ENCODE measurements at regions not wholly inside any gene's neighbourhood (a gene's known extent, or its start where the extent isn't known, plus 50 kb on each side); places are given as distances from the start of the nearest gene placed in this dataset.
"Not testable (repeated sequence)": the region's sequence is repeated elsewhere in the genome, so short reads cannot be mapped to it uniquely, and the experiment has no call there.

GRCh38 chr4:25981749-25982148, 67.7 kb downstream of the SMIM20 start:
- no peak for DNase-seq

- DNase-seq = no peak
Observed at GRCh38 chr4:25982962-25983361, 68.9 kb downstream of the SMIM20 start.

- no peak for DNase-seq
Observed at GRCh38 chr4:25984266-25984665, 70.2 kb downstream of the SMIM20 start.

- DNase-seq = no peak
Observed at GRCh38 chr4:25984796-25985195, 70.8 kb downstream of the SMIM20 start.

GRCh38 chr4:25986807-25987206, 72.8 kb downstream of the SMIM20 start:
- DNase-seq = no peak

- DNase-seq = no peak
Observed at GRCh38 chr4:25991340-25991739, 77.3 kb downstream of the SMIM20 start.

GRCh38 chr4:25993395-25994185, 79.6 kb downstream of the SMIM20 start:
- no peak for DNase-seq

- not testable (repeated sequence) for DNase-seq
Observed at GRCh38 chr4:25994577-25994976, 80.6 kb downstream of the SMIM20 start.

GRCh38 chr4:26000274-26000950, 86.4 kb downstream of the SMIM20 start:
- no peak for DNase-seq

- DNase-seq = no peak
Observed at GRCh38 chr4:26001413-26001812, 87.4 kb downstream of the SMIM20 start.

- no peak for DNase-seq
Observed at GRCh38 chr4:26001816-26002215, 87.8 kb downstream of the SMIM20 start.

- no peak for DNase-seq
Observed at GRCh38 chr4:26003056-26003455, 89.0 kb downstream of the SMIM20 start.

- no peak for DNase-seq
Observed at GRCh38 chr4:26004290-26004689, 90.3 kb downstream of the SMIM20 start.

GRCh38 chr4:26005764-26006163, 91.7 kb downstream of the SMIM20 start:
- no peak for DNase-seq

- no peak for DNase-seq
Observed at GRCh38 chr4:26008737-26009136, 94.7 kb downstream of the SMIM20 start.

GRCh38 chr4:26009502-26009901, 95.5 kb downstream of the SMIM20 start:
- DNase-seq = no peak

GRCh38 chr4:26010304-26010703, 96.3 kb downstream of the SMIM20 start:
- DNase-seq = no peak

- DNase-seq = no peak
Observed at GRCh38 chr4:26013629-26014028, 99.6 kb downstream of the SMIM20 start.

- no peak for DNase-seq
Observed at GRCh38 chr4:26015133-26015651, 101.2 kb downstream of the SMIM20 start.

GRCh38 chr4:26015906-26016305, 101.9 kb downstream of the SMIM20 start:
- DNase-seq = no peak

- no peak for DNase-seq
Observed at GRCh38 chr4:26017531-26017930, 103.5 kb downstream of the SMIM20 start.

- not testable (repeated sequence) for DNase-seq
Observed at GRCh38 chr4:26017961-26018700, 104.1 kb downstream of the SMIM20 start.

- DNase-seq = no peak
Observed at GRCh38 chr4:26020083-26020668, 106.2 kb downstream of the SMIM20 start.
